22Rv1 (cell line): ENCODE measurements at regions not wholly inside any gene's neighbourhood (a gene's known extent, or its start where the extent isn't known, plus 50 kb on each side); places are given as distances from the start of the nearest gene placed in this dataset.

Source experiments
- ZFX ChIP-seq: fragments of 450-650 bp; IDR thresholded peaks from 2 replicates; pipeline ENCODE4 v1.6.1; 2017; ENCODE audit warnings: antibody characterized with exemption, borderline replicate concordance
- TF ChIP-seq, protein P1 (sequence below): fragments of 450-650 bp; IDR thresholded peaks from 2 replicates; pipeline ENCODE4 v1.5.1; 2017; ENCODE audit warnings: mild to moderate bottlenecking

GRCh38 chr2:40700231-40700954 lies 248.5 kb upstream of the SLC8A1 start:
- TF ChIP-seq, protein P1, sequence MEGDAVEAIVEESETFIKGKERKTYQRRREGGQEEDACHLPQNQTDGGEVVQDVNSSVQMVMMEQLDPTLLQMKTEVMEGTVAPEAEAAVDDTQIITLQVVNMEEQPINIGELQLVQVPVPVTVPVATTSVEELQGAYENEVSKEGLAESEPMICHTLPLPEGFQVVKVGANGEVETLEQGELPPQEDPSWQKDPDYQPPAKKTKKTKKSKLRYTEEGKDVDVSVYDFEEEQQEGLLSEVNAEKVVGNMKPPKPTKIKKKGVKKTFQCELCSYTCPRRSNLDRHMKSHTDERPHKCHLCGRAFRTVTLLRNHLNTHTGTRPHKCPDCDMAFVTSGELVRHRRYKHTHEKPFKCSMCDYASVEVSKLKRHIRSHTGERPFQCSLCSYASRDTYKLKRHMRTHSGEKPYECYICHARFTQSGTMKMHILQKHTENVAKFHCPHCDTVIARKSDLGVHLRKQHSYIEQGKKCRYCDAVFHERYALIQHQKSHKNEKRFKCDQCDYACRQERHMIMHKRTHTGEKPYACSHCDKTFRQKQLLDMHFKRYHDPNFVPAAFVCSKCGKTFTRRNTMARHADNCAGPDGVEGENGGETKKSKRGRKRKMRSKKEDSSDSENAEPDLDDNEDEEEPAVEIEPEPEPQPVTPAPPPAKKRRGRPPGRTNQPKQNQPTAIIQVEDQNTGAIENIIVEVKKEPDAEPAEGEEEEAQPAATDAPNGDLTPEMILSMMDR = no peak
- TF ChIP-seq ZFX = no peak
